ENCODE measurements at regions not wholly inside any gene's neighbourhood (a gene's known extent, or its start where the extent isn't known, plus 50 kb on each side); places are given as distances from the start of the nearest gene placed in this dataset.
"Not testable (repeated sequence)": the region's sequence is repeated elsewhere in the genome, so short reads cannot be mapped to it uniquely, and the experiment has no call there.

DNA sequence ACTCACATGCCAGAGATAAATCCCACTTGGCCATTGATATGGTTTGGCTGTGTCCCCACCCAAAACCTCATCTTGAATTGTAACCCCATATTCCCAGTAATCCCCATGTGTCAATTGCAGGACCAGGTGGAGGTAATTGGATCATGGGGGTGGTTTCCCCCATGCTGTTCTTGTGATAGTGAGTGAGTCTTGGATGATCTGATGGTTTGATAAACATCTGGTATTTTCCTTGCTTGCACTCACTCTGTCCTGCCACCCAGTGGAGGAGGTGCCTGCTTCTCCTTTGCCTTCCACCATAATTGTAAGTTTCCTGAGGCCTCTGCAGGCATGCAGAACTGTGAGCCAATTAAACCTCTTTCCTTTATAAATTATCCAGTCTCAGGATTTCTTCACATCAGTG lies 50.4 kb upstream of the B3GAT2 start:
- DNase-seq; intact Hi-C loops (cut with DNase I): not testable (repeated sequence)

DNA sequence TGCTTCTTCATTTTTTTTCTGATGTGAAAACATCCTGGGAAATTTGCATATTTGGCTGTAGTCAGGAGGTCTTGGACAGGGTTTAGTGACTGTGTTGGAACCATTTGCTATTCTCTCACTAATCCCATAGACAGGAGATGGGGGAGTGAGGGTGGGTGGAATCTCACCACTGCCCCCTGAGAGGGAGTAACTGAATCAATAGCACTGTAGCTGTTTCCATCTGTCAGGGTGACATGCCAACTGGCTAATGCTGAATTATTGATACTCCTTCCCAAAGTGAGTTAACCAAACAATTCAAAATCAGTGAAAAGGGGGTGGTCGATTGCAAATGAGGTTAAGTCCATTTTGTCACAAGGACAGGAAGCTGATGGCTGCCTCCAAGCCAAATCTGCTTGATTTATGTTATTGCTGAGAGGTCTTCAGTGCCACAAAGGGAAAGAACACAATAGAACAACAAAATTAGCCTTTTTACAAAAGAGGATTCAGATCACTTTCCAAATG lies 55.1 kb upstream of the B3GAT2 start:
- DNase-seq: no peak
- intact Hi-C loops (cut with DNase I): loop anchor here (2.0 to 10.0 kb wide), 3 partner anchors 305 to 697 kb away; no protein-coding TSS in a partner anchor

DNA sequence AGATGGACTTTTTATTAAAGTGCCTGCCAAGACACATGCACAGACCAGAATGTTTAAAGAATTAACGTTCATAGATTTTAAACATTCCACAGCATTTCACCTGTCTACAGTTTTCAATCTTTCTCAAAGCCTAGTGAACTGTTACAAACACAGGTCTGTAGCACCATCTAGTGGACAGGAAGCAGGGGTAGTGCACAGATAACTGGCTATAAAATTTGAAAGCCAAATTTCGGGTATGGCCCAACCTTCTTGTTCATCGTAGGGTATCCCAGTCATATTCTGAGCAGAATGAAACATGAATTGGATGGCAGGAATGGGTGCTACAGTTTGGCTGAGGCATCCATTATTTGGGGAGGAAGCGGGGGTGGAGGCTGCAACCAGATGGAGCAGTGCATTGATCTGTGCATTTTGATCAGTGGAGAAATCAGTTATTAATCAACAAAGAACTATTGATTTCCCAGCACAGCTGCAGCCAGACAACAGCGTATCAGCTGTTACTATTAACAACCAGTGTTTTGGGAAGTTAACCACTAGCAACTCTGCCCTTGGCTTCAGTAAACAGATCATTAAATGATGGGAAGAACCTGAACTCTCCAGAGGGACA lies 56.1 kb upstream of the B3GAT2 start:
- intact Hi-C loops (cut with DNase I): loop anchor here (2.0 to 10.0 kb wide), 3 partner anchors 306 to 698 kb away; no protein-coding TSS in a partner anchor
- peak in 1 of 10 donors; percentile 11 for DNase-seq

DNA sequence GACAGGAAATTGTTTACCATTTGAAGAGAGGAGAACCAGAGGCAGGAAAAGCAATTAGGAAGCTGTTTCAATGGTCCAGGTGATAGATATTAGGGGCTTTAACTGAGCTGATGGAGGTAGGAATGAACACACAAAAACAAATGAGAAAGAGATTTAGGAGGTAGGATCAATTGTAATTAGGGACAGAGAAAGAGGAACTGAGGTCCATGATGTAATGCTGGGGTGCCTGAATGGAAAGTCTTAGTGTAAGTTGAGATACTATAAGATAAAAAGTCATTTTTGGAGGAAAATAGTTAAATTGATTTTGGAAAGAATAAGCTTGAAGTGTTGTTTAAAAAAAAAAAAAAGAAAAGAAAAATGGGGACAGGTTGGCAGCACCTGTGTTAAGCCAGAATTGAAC lies 58.5 kb upstream of the B3GAT2 start:
- intact Hi-C loops (cut with DNase I): loop anchor here (10.0 kb wide), 1 partner anchor 701 kb away; no protein-coding TSS in a partner anchor
- DNase-seq: no peak

DNA sequence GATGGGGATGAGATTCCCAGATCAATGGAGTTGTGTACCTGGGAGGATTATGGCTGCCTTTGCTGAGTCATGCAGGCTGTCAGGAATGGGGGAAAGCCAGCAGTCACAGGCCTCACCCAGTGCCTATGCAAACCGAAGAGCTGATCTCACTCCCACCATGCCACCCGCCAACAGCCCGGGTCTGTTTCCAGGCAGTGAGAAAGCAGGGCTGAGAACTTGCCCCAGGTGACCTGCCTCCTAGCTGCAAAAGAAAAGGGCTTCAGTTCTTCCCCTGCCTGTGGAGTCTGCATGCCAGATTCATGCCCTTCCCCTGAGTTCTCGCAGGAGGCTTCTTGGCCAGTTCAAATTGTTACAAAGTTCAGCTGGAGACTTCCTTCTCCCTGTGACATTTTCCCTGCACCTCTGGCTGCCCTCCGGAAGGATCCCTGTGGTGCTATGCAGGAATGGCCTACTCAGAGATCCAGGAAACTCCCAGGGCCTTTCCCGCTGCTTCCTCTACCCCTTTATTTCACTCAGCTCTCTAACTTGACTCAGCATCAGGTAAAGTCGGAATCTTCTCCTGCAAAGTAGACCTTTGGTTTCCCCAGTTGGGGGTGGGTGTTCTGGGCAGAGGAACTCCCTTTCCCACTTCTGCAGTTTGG lies 71.5 kb upstream of the B3GAT2 start:
- intact Hi-C loops (cut with DNase I): no loop called here
- peak in 4 of 10 donors; percentile 35 to 86 (median 42) for DNase-seq

DNA sequence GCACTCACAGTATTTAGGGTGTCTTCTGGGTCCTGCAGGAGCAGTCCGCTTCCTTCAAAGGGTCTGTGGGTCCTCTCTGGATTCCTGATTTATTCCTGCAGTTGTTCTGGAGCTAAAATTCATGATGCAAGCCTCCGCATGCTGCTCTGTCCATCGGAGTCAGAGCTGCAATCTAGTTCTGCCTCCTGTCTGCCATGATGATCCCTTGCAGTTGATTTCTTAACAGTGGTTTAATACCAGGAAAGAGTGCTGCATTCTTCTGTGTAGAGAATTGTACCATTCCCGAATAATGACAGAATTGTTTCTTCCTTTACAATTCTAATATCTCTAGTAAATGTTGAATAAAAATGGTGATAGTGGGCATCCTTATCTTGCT lies 72.0 kb upstream of the B3GAT2 start:
- DNase-seq: no peak
- intact Hi-C loops (cut with DNase I): no loop called here

DNA sequence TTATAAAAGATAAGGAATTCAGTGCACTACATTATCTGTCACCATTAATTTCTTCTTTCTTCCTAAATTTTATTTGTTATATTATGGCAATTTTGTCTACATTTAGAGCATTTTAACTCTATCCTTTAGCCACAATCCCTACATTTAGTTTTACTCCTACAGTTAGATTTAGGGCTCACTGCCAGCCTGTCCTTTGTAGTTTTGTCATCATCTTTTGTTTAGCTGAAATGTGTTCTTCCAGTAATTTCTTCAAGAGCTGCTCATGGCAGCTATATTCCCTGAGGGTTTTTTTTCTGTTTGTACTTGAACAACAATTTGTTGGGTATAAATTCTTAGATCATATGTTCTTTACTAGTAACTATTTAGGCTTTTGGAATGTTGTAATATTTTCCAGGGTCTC lies 72.7 kb upstream of the B3GAT2 start:
- intact Hi-C loops (cut with DNase I): no loop called here
- DNase-seq: no peak

DNA sequence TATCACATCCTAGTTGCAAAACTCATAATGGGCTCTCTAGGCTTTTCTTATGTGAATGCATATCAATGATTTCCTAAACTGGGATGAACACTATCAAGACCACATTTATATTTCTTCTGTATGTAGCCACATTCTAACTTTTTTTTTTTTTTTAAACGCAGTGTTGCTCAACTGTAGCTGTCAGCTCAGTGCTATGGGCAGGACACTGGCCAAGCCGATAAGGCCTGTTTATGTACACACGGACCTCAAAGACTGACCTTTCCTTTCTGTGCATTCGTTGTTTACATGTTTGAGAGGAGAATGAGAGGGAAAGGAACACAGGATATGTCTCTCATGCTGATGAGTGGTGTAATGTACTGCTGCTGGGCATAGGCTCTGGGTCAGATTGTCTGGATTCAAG lies 75.1 kb upstream of the B3GAT2 start:
- DNase-seq: no peak
- intact Hi-C loops (cut with DNase I): no loop called here

DNA sequence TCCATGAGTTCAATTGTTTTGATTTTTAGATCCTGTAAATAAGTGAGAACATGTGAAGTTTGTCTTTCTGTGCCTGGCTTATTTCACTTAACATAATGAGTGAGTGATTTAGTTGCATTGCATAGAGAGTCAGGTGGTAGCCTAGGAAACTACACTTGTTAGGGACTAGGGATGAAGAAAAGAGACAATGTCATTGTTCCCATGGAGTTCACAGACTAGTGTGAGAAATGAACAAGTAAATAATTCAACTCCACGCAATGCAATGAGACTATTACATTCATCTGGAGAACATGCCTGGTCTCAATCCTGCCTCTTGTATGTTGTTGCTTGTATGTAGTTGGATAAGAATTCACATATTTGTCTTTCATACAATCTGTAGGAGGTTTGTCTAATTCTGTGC lies 76.3 kb upstream of the B3GAT2 start:
- intact Hi-C loops (cut with DNase I): no loop called here
- no peak for DNase-seq

DNA sequence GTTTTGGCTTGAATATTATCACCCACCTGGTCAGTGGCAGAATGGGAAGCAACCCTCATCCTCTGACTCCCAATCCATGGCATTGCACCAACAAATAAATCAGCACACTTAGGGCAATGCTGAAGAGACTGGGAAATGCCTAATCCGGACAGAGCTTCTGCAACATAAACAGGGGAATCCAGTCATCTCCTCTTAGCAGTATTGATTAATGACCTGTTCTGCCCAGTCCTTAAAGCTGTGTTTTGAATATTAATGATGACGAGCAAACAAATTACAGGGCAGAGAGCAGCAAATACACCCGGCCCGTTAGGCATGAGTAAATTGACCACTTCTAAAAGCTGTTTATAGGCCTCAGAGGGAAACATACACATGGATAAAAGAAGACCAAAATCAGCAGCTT lies 77.0 kb upstream of the B3GAT2 start:
- no peak for DNase-seq
- intact Hi-C loops (cut with DNase I): no loop called here

DNA sequence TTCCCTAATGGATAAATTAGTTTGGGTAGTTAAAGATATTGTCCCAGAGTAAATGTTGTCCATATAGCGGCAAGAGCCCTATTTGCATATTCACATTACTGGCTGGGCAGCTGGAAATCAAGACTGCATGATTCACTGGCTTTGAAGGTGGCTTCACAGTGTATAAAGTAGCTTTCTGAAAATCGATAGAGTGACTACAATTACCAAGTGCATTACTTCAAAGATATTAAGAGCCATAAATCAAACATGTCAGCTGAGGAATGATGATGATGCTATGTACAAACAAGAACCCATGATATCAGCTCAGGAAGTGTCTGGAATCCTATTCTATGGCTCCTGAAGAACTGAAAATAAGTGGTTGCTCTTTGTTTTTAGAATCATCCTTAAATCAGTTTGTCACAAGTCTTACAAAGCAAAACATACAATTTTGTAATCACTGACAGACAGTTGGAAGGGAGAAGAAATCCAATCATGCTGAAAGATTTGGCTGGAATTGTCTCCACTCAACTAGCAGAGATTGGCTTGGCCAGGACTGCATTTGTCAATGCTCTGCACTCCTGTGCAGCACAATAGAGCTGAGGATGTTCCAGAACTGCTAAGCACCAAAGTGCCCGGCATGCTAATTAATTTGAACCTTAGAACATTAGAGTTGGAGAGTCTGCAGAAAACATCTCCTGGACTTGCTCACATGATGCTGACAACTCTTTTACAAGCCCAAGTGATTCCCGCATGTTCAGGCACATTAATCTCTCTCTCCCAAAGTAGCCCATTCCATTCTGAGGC lies 77.9 kb upstream of the B3GAT2 start:
- intact Hi-C loops (cut with DNase I): no loop called here
- no peak for DNase-seq

DNA sequence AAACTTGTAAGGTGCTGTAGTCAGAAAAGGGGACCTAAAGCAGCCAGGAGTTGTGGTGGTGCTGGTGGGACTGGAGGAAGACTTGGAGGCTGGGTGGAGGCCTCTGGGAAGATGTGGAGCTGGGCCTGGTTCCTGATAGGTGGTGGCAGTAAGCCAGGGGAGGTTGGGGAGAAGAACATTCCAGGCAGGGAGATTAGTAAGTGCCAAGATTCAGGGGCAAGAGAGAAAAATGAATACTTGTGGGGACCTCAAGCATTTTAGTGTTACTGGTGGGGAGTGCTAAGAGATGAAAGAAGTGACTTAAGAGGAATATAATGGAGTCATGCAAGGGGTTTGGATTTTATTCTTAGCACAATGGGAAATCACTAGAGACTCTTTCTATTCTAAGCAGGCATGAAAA lies 79.0 kb upstream of the B3GAT2 start:
- intact Hi-C loops (cut with DNase I): no loop called here
- no peak for DNase-seq

DNA sequence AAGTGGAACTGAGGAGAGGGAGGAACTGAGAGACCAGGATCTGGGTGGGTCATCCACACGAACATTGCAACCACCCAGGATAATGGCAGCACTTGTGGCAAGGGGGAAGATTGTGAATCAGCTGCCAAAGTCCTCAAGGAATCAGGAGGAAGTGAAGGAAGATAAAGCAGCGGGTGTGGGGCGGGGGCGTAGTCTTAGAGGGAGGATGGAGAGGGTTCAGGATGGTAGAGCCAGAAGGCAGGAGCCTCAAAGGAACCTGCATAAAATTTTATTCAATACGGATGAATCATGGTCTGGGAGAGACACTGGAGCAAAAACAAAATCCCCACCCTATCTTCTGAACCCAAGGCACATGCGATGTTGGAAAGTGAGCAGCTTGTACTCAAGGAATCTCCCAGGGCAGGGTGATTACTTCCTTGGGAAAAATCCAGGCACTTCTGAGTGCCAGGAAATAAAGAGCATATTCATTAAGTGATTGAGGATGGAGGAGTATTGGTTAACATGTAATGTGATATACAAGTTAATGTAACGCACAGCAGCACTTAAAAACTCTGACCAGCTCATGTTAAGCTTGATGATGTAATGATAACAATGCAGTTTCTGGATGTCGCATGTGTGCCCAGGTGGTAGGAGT lies 82.0 kb upstream of the B3GAT2 start:
- intact Hi-C loops (cut with DNase I): no loop called here

DNA sequence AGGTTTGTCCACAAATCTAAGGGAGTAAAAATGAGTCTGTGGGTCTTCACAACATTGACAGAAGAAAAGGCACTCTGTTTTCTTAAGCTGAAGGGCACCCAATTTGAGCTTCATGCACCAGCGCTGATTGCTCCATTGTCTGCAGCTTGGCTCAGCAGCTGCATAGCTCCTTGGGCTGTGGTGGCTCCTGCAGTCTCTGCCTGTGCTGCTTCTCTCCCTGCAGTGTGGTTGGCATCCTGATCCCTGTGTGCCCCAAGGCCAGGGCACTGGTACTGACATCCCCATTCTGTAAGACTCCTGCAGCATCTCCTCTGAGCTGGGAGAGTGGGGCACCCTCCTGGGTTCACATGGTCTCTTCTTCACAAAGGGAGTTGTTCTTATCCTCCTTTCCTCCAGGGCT lies 83.2 kb upstream of the B3GAT2 start:
- intact Hi-C loops (cut with DNase I): no loop called here
- peak in 2 of 10 donors; percentile 71 to 83 for DNase-seq

More for the DNA sequence above, 82.0 kb upstream of the B3GAT2 start:
- no peak for DNase-seq

DNA sequence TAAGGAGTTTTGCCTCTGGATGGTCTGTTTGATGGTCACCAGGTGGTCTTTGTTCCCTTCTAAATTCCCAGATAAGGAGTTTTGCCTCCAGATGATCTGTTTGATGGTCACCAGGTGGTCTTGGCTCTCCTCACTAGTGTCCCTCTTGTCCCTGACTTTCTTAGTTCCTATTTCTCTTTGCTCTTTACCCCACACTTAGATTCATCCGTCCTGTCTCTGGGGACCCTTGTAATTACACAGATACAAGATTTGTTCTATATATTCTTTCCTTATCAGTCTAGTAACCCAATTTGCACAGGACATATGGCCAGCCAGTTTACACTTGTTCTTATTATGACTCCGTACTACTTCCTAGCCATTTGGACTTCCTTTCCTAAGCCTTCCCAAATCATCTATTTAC lies 84.0 kb upstream of the B3GAT2 start:
- DNase-seq: no peak
- intact Hi-C loops (cut with DNase I): no loop called here

DNA sequence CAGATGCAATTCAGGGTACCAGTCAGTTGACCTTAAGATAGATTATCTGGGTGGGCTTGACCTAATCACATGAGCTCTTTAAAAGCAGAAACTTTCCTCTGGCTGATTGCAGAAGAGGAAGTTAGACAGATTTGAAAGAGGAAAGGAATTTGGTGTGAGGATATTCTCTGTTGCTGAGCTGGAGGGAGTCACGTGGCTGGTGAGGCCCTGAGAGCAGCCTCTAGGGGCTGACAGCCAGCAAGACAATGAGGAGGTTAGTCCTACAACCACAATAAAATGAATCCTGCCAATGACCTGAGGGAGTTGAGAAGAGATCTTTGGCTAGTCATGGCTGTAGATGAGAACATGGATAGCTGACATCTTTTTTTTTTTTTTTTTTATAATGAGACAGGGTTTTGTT lies 87.0 kb upstream of the B3GAT2 start:
- DNase-seq: no peak
- intact Hi-C loops (cut with DNase I): no loop called here

DNA sequence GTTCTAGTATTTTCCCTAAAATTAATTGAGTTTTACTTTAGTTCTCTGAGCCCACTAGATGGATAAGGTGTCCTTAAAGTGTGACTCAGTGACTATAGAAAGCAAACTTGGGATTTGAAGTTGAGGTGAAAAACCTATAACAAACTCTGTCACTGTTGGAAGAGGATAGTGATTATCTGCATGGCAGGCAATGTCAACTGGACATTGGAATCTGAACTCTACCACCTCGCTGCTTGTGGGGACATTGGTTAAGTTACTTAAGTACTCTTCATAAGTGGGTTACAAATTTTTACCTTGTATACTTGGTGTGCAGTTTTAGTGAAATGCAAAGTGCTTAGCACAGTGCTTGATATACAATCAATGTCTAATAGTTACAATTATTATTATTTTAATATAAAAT lies 87.9 kb upstream of the B3GAT2 start:
- DNase-seq: no peak
- intact Hi-C loops (cut with DNase I): no loop called here

DNA sequence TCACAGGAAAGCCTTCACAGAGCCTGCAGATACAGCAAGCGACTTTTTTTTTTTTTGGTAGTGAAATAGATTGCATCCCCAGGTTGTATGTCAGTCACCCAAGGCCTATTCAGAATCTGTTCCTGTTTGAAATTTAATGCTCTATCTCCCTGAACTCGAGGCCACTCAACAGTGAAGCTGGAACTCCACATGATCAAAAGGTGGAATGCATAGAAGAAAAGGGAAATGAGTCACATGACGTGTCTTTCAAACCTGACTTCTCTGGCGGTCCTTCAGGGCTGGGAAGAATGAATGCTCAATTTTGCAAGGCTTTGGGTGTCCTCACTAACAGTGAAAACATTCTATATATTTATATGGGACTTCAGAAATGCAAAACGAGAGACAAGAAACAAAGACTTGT lies 88.4 kb upstream of the B3GAT2 start:
- DNase-seq: no peak
- intact Hi-C loops (cut with DNase I): no loop called here

DNA sequence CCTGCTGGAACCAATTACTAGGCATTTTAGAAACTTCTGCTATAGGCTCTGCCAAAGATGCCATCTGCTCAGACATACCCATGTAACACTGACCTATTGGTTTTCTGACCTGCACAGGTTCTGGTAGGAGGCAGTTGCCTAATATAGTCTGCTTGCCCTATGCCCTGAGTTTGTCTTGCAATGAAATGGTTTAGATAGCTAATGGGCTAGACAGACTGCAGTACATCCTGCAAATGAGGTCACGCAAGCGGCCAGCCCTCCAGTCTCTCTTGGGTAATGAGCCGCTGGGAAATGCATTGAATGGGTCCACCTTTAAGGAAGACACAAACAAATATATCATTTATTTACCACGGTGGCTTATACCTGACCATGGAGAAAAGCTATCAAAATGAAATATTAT lies 90.6 kb upstream of the B3GAT2 start:
- intact Hi-C loops (cut with DNase I): no loop called here
- DNase-seq: no peak

DNA sequence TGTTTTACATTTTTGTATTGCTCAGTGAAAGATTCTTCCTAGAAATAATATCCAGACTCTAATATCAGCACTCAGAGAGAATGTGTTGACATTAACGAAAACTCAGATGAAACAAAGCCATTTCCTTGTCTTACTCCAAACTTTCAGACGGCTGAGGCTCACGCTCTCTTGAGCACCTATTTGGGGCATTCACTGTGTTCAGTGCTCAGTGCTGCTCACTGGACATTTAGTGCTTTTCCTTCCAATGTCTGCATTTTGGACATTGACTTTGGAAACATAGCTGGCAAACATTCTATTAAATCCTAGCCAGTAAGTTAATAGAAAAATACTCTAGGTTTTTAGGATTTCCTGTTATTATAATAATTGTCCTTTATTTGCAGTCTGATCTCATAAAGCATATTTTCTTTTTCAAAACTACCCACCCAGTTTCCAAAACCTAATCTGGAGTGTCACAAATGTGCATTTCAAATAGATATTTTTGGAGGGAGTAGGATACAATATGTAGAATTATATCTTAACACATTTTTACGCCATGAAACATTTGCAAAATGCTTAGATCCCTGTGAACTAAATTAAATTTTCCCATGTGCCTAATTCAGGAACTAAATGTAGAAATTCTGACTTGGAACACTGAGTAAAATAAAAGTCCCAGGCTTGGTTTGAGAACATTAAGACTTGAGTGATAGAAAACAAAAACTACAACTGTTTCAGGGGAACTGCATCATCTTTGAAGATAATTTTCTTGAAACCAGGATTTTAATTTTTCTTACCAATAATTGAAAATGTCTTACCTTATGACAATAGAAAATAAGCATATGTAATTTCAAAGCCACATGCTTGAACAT lies 91.7 kb upstream of the B3GAT2 start:
- intact Hi-C loops (cut with DNase I): no loop called here
- DNase-seq: no peak

Measured in posterior cingulate gyrus (tissue), 11 donors.